OCI-LY3 (cell line): ENCODE measurements at regions not wholly inside any gene's neighbourhood (a gene's known extent, or its start where the extent isn't known, plus 50 kb on each side); places are given as distances from the start of the nearest gene placed in this dataset.

Source experiments
- H2AFZ ChIP-seq: fragments of 200-600, 300-600 bp; shearing (Covaris generic); 2 replicates; pipeline ENCODE4 v1.6.0; 2014; ENCODE audit warnings: antibody characterized with exemption, low read depth, low read length
- H3K27ac ChIP-seq: fragments of 200-600, 300-600 bp; sonication (generic); 2 replicates; pipeline ENCODE4 v1.5.1; 2014; ENCODE audit warnings: mild to moderate bottlenecking, low read length, moderate library complexity, mixed read lengths
- H3K27me3 ChIP-seq: fragments of 200-600, 300-600 bp; sonication (generic); 2 replicates; pipeline ENCODE4 v1.6.1; 2014; ENCODE audit warnings: low read depth, low read length, mixed read lengths
- H3K36me3 ChIP-seq: fragments of 200-600, 300-600 bp; sonication (generic); replicated peaks from 2 replicates; pipeline ENCODE3; 2014; ENCODE audit warnings: low read depth, low read length, mixed read lengths
- H3K4me1 ChIP-seq: fragments of 300-600, 200-600 bp; sonication (generic); 2 replicates; pipeline ENCODE4 v1.6.1; 2014; ENCODE audit warnings: low read length, mixed read lengths
- H3K4me2 ChIP-seq: fragments of 200-600, 300-600 bp; sonication (generic); 2 replicates; pipeline ENCODE4 v1.6.1; 2014; ENCODE audit warnings: low read length, mixed read lengths
- H3K4me3 ChIP-seq: fragments of 300-600, 200-600 bp; sonication (generic); 2 replicates; pipeline ENCODE4 v1.5.1; 2014; ENCODE audit warnings: antibody characterized with exemption, mild to moderate bottlenecking, low read length, moderate library complexity
- H3K79me2 ChIP-seq: fragments of 300-600, 200-600 bp; shearing (Covaris generic); 2 replicates; pipeline ENCODE4 v1.6.1; 2014; ENCODE audit warnings: mild to moderate bottlenecking, low read length, mixed read lengths
- H3K9ac ChIP-seq: fragments of 300-600, 200-600 bp; shearing (Covaris generic); 2 replicates; pipeline ENCODE4 v1.6.0; 2014; ENCODE audit warnings: mild to moderate bottlenecking, low read length, moderate library complexity
- H3K9me3 ChIP-seq: fragments of 200-600, 300-600 bp; shearing (Covaris generic); 2 replicates; pipeline ENCODE4 v1.6.1; 2014; ENCODE audit warnings: low read length, mixed read lengths; ENCODE audit not compliant: insufficient read depth
- H4K20me1 ChIP-seq: fragments of 200-600, 300-600 bp; sonication (generic); 2 replicates; pipeline ENCODE4 v1.6.1; 2016; ENCODE audit warnings: low read length, mixed read lengths; ENCODE audit not compliant: insufficient read depth
- EZH2phosphoT487 ChIP-seq: fragments of 200-600 bp; shearing (Covaris generic); IDR thresholded peaks from 2 replicates; pipeline ENCODE4 v1.6.1; 2018; ENCODE audit warnings: antibody characterized with exemption, mixed run types, low read depth
- TF ChIP-seq, protein P1 (sequence below): fragments of 200-600, 300-600 bp; sonication (generic); IDR thresholded peaks from 2 replicates; pipeline ENCODE4 v1.5.1; 2014; ENCODE audit warnings: antibody characterized with exemption, low read length, low read depth

DNA sequence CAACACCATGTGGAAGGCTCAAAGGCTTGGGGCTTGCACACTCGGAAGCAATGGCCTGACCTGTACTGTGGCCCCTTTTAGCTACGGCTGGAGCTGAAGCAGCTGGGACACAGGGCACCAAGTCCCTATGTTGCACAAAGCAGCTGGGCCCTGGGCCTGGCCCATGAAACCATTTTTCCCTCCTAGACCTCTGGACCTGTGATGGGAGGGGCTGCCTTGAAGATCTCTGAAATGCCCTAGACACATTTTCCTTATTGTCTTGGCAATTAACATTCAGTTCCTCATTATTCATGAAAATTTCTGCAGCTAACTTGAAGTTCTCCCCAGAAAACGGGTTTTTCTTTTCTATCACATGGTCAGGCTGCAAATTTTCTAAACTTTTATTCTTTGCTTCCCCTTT, 85.6 kb upstream of the ALDH1A3 start:
- Histone ChIP-seq H3K9me3 (no peaks in the 10 kb centered on the region), H3K4me1 (no peaks in the 10 kb centered on the region), H4K20me1 (no peaks in the 10 kb centered on the region), H3K27me3 (peaks cover 6% of the 10 kb centered on the region; the same call in 1 of the 2 replicates), H3K79me2 (no peaks in the 10 kb centered on the region), H3K36me3 (no peaks in the 10 kb centered on the region), H3K4me2 (no peak overlapping the region), H3K9ac (no peak overlapping the region), H3K27ac (no peak overlapping the region), H2AFZ (no peak overlapping the region), H3K4me3 (no peak overlapping the region)
- no peak for TF ChIP-seq EZH2phosphoT487
- TF ChIP-seq, protein P1, sequence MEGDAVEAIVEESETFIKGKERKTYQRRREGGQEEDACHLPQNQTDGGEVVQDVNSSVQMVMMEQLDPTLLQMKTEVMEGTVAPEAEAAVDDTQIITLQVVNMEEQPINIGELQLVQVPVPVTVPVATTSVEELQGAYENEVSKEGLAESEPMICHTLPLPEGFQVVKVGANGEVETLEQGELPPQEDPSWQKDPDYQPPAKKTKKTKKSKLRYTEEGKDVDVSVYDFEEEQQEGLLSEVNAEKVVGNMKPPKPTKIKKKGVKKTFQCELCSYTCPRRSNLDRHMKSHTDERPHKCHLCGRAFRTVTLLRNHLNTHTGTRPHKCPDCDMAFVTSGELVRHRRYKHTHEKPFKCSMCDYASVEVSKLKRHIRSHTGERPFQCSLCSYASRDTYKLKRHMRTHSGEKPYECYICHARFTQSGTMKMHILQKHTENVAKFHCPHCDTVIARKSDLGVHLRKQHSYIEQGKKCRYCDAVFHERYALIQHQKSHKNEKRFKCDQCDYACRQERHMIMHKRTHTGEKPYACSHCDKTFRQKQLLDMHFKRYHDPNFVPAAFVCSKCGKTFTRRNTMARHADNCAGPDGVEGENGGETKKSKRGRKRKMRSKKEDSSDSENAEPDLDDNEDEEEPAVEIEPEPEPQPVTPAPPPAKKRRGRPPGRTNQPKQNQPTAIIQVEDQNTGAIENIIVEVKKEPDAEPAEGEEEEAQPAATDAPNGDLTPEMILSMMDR, result no peak

DNA sequence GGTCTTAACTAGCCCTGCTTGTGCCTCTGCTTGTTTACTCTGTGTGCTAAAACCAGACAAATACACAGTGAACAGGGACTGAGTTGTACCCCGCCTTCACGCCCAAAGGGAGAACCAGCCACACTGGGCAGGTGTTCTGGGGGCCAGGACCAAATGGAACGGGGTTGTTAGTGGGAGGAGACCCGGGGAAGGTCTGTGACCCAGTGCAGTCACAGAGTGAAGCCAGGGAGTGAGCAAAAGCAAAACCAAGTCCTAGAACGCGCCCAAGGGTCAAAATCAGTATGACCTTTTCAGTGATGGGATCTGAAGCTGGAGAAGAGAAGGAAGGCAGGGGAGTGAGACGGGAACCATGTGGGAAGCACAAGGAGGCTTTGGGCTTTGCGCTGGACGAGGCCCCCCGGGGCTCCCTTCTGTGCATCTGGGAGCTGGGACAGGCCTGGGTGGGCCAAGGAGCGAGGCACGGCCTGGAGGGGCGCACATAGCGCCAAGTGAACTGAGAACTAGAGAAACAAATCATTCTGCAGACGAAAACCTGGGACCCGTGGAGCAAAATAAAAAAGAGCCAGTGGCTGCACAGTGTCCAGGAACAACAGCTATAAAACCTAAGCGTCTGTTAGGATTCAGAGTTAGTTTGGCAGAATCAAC, 78.3 kb upstream of the ALDH1A3 start:
- no peaks in the 10 kb centered on the region for H4K20me1 ChIP-seq
- peaks cover 8% of the 10 kb centered on the region for H3K4me1 ChIP-seq
- H3K79me2 ChIP-seq, result no peaks in the 10 kb centered on the region
- H3K27me3 ChIP-seq, result no peaks in the 10 kb centered on the region; the same call in 1 of the 2 replicates
- H3K4me3 ChIP-seq, result no peak overlapping the region
- TF ChIP-seq, protein P1, result no peak
- TF ChIP-seq EZH2phosphoT487, result no peak
- no peak overlapping the region for H3K27ac ChIP-seq
- H2AFZ ChIP-seq, result no peak overlapping the region
- no peaks in the 10 kb centered on the region for H3K9me3 ChIP-seq
- H3K4me2 ChIP-seq, result no peak overlapping the region
- H3K36me3 ChIP-seq, result no peaks in the 10 kb centered on the region
- H3K9ac ChIP-seq, result no peak overlapping the region

DNA sequence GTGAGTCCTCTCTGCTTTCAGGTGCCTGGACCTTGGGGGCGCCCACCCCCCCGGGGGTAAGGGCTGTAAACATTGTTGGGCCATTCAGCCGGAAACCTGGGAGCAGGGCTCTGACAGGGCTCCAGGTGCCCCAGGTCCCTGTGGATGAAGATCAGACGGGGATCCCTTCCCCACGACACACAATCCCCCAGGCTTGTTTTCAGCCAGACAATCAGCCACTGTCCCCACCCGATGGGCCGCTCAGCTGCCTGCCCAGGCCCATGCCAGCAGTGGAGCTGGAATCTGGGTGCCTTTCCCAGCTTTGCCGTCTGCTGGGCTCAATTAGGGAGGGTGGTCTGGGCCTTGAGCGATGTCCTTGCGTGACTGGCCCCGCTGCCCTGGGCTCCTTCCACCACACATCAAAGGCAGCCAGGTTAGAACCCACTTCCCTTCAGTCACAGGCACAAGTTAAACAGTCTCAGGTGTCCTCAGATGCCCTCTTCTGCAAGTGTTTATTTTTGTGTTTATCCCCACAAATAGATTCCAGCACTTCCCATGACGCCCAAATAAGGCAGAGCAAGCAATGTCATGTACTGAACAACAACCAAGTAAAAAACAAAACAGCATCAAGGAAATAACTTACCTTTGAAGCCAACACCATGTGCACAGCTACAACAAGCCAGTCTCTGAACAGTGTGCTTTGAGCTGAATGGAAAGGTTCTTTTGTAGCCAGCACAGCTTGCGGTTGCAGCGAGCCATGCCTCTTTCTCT, 77.0 kb upstream of the ALDH1A3 start:
- Histone ChIP-seq H3K9me3 (peaks cover 4% of the 10 kb centered on the region), H3K27ac (no peak overlapping the region), H3K27me3 (no peaks in the 10 kb centered on the region; the same call in 1 of the 2 replicates), H3K79me2 (no peaks in the 10 kb centered on the region), H3K4me1 (peaks cover 12% of the 10 kb centered on the region), H3K9ac (no peak overlapping the region), H4K20me1 (no peaks in the 10 kb centered on the region), H3K36me3 (no peaks in the 10 kb centered on the region), H3K4me3 (no peak overlapping the region), H2AFZ (no peak overlapping the region), H3K4me2 (no peak overlapping the region)
- TF ChIP-seq, protein P1, result no peak
- no peak for TF ChIP-seq EZH2phosphoT487

DNA sequence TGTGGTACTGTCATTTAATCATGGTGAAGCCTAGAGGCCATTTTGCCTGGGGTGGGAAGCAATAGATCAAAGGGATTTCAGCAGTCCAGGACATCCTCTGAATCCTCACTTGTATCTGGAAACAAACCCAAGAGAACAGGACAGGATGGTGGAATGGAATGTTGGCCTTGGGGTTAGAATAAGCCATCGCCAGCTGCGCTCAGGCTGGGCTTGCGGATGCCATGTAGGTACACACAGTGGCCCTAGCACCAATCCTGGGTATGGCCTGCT, 76.5 kb upstream of the ALDH1A3 start:
- Histone ChIP-seq H3K27ac (no peak overlapping the region), H2AFZ (no peak overlapping the region), H3K4me1 (peaks cover 12% of the 10 kb centered on the region), H4K20me1 (no peaks in the 10 kb centered on the region), H3K4me2 (no peak overlapping the region), H3K9ac (no peak overlapping the region), H3K79me2 (no peaks in the 10 kb centered on the region), H3K36me3 (no peaks in the 10 kb centered on the region), H3K9me3 (peaks cover 7% of the 10 kb centered on the region), H3K27me3 (no peaks in the 10 kb centered on the region; the same call in 1 of the 2 replicates), H3K4me3 (no peak overlapping the region)
- TF ChIP-seq EZH2phosphoT487, result no peak
- TF ChIP-seq, protein P1, result no peak
